ENCODE measurements at regions not wholly inside any gene's neighbourhood (a gene's known extent, or its start where the extent isn't known, plus 50 kb on each side); places are given as distances from the start of the nearest gene placed in this dataset.

DNA sequence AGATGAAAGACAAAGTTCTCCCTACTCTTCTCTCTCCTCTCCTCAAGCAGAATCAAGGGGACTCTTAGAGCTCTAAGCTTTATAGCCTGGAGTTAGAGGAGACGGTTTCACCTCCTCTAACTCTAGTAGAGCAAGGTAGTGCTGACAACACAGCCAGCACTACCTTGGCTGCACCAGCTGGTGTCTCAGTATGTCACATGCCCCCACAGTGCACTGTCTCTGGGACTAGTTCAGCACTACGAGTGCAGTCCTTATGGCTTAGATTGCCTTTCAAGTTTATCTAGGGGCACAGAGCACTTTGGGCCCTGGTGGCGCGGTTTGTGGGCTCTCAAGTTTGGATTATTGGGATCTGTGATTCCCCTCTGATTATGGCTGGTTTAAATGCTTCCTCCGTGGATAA, 614.1 kb upstream of the NECTIN3 start:
- TF ChIP-seq POLR2A (IDR thresholded peaks at IDR 0.05; ENCODE audit: low read length) (no peak), GATA1 (IDR thresholded peaks at IDR 0.05; ENCODE audit: low read depth, low read length) (no peak)

Data from erythroblast (primary cell).